HG03139 (cell line): ENCODE measurements at regions not wholly inside any gene's neighbourhood (a gene's known extent, or its start where the extent isn't known, plus 50 kb on each side); places are given as distances from the start of the nearest gene placed in this dataset.

Experiments
- ATAC-seq: cut with Tn5 transposase; IDR thresholded peaks from one replicate; pipeline ENCODE4 v1.9.1; 2021; ENCODE audit not compliant: unreplicated experiment

GRCh38 chr4:181523973-181524372 is 719.2 kb upstream of the TENM3 start:
- no peak for ATAC-seq

GRCh38 chr4:181524499-181524898 is 718.7 kb upstream of the TENM3 start:
- no peak for ATAC-seq

GRCh38 chr4:181525634-181526033 is 717.6 kb upstream of the TENM3 start:
- ATAC-seq: no peak

DNA sequence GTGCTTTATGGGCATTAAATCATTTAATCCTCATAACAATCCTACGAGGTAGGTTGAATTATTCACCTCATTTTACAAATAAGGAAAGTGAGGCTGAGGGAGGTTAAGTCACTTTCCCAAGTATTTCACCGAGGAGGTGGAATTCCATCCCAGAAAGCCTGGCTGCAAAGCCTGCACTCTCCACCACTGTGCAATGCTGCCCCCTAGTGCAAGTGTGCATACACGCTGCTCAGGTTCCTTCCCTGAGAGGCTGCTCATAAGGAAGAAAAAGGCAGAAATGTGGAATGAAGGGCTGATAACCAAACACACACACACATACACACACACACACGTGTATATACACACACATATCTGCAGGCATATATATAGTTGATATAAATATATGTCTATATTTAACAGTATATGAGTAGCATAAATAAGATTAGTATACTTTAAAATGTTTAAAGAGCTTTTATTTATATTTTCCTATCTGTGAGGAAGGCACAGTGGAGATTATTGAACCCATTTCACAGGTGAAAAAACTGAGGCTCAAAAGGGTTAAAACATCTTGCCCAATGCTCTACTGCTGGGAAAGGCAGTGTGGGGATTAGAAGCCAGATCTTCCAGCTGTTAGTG is 714.5 kb upstream of the TENM3 start:
- no peak for ATAC-seq

- ATAC-seq: no peak
These were observed 713.7 kb upstream of the TENM3 start for GRCh38 chr4:181529537-181529936.

DNA sequence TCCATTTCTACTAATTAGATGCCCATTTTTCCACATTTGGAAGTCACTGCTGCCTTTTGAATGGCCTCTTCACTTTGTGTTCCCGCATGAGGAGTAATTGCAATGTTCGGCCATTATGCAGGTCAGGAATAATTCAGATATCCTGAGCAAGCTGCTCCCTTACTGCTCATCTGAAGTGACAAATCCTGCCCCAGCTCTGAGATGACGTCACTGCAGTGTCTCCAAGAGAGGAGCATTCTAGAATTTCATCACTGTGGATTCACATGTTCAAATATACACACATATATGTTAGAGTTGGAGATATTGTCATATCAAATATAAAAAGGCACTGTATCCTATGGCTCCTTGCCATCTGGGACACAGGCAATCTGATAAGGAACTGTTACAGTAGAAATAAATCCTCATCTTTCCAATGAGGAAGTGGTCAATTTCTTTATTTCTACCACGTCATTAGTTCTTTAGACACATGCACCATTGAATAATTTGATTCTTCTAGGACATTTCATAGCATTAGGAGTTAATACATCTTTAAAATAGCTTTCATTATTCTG is 706.9 kb upstream of the TENM3 start:
- no peak for ATAC-seq

DNA sequence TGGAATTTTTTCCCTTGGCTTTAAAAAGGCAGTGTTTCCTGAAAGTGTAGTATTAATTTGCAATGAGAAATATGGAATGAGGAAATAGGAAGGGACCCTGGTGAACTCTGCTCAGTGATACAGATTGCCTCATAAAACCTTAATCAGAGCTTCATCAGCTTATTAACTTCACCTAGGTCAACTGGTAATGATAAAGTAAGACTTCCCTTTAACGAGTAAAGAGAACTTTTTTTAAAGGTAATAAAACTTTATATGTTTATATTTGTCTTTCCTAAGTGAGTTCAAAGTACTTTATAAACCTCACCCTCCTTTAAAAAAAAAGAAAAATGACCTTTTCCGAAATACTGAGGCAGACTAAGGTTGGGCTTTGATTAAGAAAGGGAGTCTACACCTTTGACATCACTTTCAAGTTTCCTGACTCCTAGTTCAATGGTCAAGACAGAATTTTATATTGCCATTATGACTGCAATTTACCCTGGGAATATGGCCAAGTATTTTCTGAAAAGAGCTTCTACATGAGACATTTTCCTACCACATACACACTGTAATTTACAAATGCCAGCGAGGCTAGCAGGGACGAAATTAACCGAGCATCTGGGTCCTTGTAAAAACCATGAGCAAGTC is 706.3 kb upstream of the TENM3 start:
- ATAC-seq: no peak

- ATAC-seq: no peak
These were observed 704.8 kb upstream of the TENM3 start for GRCh38 chr4:181538431-181538830.

DNA sequence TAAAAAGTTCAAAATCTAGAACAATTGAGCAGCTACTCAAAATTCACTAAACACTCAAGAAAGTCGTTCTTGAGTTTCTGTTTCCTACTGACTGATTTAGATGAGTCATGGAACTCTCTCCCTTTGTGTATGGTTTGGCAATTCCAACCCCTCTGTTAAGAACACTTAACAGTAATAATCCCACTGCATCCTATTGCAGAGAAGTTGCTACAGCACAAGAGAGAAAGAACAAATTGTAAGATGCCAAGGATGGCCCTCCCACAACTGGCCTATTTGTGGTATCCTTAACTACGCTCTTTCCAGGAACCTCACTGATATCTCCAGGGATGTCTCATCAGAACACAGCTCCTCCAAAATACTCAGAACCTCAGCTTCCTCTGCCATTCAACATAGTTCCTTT is 701.8 kb upstream of the TENM3 start:
- ATAC-seq: no peak

DNA sequence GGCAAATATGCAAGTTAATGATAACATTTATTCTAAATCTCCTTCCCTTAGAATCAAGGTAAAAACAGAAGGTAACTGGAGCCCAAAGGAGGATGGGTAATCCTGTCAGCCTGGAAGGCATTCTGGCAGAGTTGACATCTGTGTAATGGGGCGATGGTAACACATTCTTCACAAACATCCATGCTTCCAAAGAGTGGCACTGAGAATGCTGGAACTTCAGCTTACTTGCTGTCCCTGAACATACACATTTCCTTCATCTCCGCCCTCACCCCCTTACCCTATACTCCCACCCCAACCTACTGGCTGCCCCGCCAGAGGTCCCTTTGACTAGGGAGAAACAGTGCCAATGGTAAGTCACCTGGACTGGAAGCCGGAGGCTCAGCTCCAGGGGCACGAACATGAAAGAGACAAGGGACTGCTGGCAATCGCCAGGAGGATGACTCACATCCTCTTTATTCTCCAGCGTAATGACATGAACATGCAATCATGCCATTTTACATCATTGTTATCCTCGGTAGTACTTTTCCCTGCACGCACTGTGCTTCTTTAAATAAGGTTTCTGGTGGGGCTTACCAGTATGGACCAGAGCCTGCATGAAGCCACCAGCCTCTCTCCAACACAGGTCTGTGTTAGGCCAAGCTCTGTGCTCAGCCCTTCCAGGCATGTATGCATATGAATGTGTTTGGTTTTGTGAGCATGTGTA is 694.2 kb upstream of the TENM3 start:
- ATAC-seq: no peak

- ATAC-seq: no peak
These were observed 693.5 kb upstream of the TENM3 start for GRCh38 chr4:181549576-181550188.

GRCh38 chr4:181550381-181550780 is 692.8 kb upstream of the TENM3 start:
- no peak for ATAC-seq

DNA sequence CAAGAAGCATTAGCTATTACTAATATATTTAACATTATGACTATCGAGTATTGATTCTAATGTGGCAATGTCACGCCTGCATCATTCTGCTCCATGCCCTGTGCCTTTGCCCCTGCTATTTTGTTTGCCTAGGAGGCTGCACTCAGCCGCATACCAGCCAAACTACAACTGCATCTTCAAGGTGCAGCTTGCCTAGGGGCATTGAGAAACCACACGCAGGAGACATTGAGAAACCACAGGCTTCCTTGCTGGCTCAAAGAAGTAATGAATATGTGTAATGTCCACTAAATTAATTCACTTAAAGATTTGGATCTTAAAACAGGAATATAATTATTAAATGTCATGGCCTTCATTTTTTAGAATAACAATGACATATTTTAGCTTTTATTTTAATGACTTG is 683.6 kb upstream of the TENM3 start:
- ATAC-seq: no peak

- no peak for ATAC-seq
These were observed 680.8 kb upstream of the TENM3 start for GRCh38 chr4:181562399-181562798.

DNA sequence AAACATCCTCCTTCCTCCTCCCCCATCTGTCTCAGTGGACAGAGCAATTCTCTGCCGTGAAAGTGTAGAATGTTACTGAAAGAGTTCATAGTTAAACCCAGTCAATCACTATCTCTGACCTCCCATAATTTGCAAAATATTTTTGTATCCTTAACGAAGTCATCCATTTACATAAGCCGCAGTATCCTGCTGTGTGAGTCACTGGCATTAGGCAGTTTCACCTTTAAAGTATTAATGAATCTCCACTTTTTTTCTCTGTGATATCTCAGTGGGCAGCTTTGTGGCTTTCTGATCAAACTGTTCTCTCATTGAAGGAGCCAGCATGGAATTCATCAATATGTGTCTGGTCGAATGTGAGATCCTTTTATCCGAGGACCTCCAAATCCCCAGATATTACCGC is 678.6 kb upstream of the TENM3 start:
- ATAC-seq: no peak

- no peak for ATAC-seq
These were observed 676.7 kb upstream of the TENM3 start for GRCh38 chr4:181566490-181566889.

GRCh38 chr4:181569553-181569952 is 673.6 kb upstream of the TENM3 start:
- ATAC-seq: no peak

- ATAC-seq: no peak
These were observed 664.3 kb upstream of the TENM3 start for GRCh38 chr4:181578911-181579310.

DNA sequence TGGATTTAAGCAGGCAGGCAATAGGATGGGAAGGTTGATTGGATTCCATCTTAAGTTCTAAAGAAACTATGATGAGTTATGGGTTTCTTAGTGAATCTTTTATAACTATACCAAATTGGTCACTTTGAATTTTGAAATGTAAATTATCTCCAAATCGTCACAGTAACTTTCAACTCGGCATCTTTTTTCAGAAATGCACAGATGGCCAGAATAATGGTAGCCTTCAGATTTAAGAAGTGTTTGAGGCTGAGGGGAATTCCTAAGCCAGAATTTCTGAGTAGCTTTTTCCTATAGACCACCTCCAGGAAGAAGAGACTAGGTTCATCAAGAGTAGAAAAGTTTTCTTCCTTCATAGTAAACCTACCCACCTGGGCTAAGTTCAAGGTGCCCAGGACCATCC is 663.7 kb upstream of the TENM3 start:
- no peak for ATAC-seq

GRCh38 chr4:181581983-181582382 is 661.2 kb upstream of the TENM3 start:
- no peak for ATAC-seq

DNA sequence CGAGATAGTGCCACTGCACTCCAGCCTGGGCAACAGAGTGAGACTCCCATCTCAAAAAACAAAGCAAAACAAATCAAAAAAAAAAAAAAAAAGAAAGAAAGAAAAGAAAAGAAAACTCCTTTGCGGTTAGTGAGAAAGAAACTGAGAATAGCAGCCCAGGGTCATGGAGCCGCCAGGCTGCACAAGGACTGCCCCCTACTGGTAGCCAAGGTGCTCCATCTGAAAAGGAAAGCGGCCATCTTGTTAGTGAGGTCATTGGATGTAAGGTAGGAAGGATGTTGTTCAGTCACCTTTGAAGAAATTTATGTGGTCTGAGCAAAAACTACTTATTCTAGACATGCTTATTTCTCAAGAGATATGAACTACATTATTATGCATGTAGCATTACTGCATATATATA is 660.6 kb upstream of the TENM3 start:
- no peak for ATAC-seq
